ENCODE measurements at regions not wholly inside any gene's neighbourhood (a gene's known extent, or its start where the extent isn't known, plus 50 kb on each side); places are given as distances from the start of the nearest gene placed in this dataset.
A peak's percentile ranks its signal among the peaks of the same experiment; 100 is the strongest.

DNA sequence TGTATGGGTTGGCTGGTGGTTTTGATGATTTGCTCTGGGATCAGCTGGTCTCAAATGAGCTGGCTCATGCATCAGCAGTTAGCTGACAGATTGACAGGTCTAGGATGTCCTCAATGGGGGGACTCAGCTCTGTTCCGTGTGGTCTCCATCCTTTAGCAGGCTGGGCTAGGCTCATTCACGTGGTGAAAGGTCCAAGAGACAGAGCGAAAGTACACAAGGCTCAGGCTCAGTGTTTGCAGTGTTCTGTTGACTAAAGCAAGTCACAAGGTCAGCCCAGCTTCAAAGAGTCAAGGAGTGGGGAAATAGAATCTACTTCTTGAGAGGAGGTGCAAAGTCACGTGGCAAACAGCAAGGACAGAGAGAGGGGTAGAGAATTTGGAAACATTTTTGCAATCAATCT is 126.5 kb upstream of the CMC1 start (continued):
- TF ChIP-seq ZMAT3 (CRISPR knock-in tag; conservative IDR thresholded peaks at IDR 0.05) (no peak), ZNF713 (CRISPR knock-in tag; IDR thresholded peaks at IDR 0.05) (no peak), PRMT3 (CRISPR knock-in tag; IDR thresholded peaks at IDR 0.05; ENCODE audit: borderline replicate concordance, low read depth) (no peak), ZNF350 (CRISPR knock-in tag; IDR thresholded peaks at IDR 0.05; ENCODE audit: borderline replicate concordance, low read depth) (peak; percentile 83), HNRNPL (IDR thresholded peaks at IDR 0.05; ENCODE audit: low read depth, low read length) (no peak), NFRKB (IDR thresholded peaks at IDR 0.05) (no peak), NCOR1 (IDR thresholded peaks at IDR 0.05; ENCODE audit: borderline replicate concordance, low read length) (peak; percentile 39; the same call in 1 of the 2 replicates), RFX3 (CRISPR knock-in tag; IDR thresholded peaks at IDR 0.05) (0 out of 2 replicates have a peak, but pooled peaks have one; percentile 16), KLF9 (CRISPR knock-in tag; IDR thresholded peaks at IDR 0.05; ENCODE audit: low read depth) (0 out of 2 replicates have a peak, but pooled peaks have one; percentile 48), PPARG (CRISPR knock-in tag; conservative IDR thresholded peaks at IDR 0.05) (peak; percentile 53), IKZF4 (CRISPR knock-in tag; IDR thresholded peaks at IDR 0.05; ENCODE audit: borderline replicate concordance, low read depth, not compliant biosample characterization) (no peak), GLI4 (CRISPR knock-in tag; IDR thresholded peaks at IDR 0.05; ENCODE audit: borderline replicate concordance) (no peak), SP140L (CRISPR knock-in tag; IDR thresholded peaks at IDR 0.05; ENCODE audit: borderline replicate concordance) (no peak), ZKSCAN1 (IDR thresholded peaks at IDR 0.05; ENCODE audit: low read length) (no peak), DMAP1 (CRISPR knock-in tag; IDR thresholded peaks at IDR 0.05) (peak; percentile 69)
- TF ChIP-seq, protein P1, sequence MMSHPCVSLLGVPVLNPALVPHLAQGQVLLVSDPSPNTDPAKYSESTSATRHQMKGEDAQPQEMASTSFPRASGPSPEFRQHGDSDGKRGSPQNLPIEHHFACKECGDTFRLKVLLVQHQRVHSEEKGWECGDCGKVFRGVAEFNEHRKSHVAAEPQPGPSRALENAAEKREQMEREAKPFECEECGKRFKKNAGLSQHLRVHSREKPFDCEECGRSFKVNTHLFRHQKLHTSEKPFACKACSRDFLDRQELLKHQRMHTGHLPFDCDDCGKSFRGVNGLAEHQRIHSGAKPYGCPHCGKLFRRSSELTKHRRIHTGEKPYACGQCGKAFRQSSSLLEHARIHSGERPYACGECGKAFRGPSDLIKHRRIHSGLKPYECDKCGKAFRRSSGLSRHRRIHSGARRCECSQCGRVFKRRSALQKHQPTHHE (CRISPR knock-in tag; IDR thresholded peaks at IDR 0.05; ENCODE audit: borderline replicate concordance) = no peak
- TF ChIP-seq, protein P2, sequence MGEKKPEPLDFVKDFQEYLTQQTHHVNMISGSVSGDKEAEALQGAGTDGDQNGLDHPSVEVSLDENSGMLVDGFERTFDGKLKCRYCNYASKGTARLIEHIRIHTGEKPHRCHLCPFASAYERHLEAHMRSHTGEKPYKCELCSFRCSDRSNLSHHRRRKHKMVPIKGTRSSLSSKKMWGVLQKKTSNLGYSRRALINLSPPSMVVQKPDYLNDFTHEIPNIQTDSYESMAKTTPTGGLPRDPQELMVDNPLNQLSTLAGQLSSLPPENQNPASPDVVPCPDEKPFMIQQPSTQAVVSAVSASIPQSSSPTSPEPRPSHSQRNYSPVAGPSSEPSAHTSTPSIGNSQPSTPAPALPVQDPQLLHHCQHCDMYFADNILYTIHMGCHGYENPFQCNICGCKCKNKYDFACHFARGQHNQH (CRISPR knock-in tag; IDR thresholded peaks at IDR 0.05) = peak; percentile 86
- TF ChIP-seq, protein P3, sequence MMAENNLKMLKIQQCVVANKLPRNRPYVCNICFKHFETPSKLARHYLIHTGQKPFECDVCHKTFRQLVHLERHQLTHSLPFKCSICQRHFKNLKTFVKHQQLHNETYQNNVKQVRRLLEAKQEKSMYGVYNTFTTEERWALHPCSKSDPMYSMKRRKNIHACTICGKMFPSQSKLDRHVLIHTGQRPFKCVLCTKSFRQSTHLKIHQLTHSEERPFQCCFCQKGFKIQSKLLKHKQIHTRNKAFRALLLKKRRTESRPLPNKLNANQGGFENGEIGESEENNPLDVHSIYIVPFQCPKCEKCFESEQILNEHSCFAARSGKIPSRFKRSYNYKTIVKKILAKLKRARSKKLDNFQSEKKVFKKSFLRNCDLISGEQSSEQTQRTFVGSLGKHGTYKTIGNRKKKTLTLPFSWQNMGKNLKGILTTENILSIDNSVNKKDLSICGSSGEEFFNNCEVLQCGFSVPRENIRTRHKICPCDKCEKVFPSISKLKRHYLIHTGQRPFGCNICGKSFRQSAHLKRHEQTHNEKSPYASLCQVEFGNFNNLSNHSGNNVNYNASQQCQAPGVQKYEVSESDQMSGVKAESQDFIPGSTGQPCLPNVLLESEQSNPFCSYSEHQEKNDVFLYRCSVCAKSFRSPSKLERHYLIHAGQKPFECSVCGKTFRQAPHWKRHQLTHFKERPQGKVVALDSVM (CRISPR knock-in tag; IDR thresholded peaks at IDR 0.05) = no peak
- TF ChIP-seq, protein P4, sequence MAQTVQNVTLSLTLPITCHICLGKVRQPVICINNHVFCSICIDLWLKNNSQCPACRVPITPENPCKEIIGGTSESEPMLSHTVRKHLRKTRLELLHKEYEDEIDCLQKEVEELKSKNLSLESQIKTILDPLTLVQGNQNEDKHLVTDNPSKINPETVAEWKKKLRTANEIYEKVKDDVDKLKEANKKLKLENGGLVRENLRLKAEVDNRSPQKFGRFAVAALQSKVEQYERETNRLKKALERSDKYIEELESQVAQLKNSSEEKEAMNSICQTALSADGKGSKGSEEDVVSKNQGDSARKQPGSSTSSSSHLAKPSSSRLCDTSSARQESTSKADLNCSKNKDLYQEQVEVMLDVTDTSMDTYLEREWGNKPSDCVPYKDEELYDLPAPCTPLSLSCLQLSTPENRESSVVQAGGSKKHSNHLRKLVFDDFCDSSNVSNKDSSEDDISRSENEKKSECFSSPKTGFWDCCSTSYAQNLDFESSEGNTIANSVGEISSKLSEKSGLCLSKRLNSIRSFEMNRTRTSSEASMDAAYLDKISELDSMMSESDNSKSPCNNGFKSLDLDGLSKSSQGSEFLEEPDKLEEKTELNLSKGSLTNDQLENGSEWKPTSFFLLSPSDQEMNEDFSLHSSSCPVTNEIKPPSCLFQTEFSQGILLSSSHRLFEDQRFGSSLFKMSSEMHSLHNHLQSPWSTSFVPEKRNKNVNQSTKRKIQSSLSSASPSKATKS (CRISPR knock-in tag; IDR thresholded peaks at IDR 0.05) = 0 out of 2 replicates have a peak, but pooled peaks have one; percentile 60
- TF ChIP-seq, protein P5, sequence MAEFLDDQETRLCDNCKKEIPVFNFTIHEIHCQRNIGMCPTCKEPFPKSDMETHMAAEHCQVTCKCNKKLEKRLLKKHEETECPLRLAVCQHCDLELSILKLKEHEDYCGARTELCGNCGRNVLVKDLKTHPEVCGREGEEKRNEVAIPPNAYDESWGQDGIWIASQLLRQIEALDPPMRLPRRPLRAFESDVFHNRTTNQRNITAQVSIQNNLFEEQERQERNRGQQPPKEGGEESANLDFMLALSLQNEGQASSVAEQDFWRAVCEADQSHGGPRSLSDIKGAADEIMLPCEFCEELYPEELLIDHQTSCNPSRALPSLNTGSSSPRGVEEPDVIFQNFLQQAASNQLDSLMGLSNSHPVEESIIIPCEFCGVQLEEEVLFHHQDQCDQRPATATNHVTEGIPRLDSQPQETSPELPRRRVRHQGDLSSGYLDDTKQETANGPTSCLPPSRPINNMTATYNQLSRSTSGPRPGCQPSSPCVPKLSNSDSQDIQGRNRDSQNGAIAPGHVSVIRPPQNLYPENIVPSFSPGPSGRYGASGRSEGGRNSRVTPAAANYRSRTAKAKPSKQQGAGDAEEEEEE (CRISPR knock-in tag; IDR thresholded peaks at IDR 0.05; ENCODE audit: borderline replicate concordance) = no peak
- TF ChIP-seq, protein P6, sequence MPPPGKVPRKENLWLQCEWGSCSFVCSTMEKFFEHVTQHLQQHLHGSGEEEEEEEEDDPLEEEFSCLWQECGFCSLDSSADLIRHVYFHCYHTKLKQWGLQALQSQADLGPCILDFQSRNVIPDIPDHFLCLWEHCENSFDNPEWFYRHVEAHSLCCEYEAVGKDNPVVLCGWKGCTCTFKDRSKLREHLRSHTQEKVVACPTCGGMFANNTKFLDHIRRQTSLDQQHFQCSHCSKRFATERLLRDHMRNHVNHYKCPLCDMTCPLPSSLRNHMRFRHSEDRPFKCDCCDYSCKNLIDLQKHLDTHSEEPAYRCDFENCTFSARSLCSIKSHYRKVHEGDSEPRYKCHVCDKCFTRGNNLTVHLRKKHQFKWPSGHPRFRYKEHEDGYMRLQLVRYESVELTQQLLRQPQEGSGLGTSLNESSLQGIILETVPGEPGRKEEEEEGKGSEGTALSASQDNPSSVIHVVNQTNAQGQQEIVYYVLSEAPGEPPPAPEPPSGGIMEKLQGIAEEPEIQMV (CRISPR knock-in tag; IDR thresholded peaks at IDR 0.05; ENCODE audit: low read depth) = 0 out of 2 replicates have a peak, but pooled peaks have one; percentile 70

Measured in HepG2 (cell line).